Endothelial cell (in vitro differentiated cells): ENCODE measurements at regions not wholly inside any gene's neighbourhood (a gene's known extent, or its start where the extent isn't known, plus 50 kb on each side); places are given as distances from the start of the nearest gene placed in this dataset.
"Not testable (repeated sequence)": the region's sequence is repeated elsewhere in the genome, so short reads cannot be mapped to it uniquely, and the experiment has no call there.

Experiments used
- DNase-seq: peaks from one replicate; pipeline ENCODE4 v3.0.0; 2021; ENCODE audit warnings: low spot score
- H3K27ac Mint-ChIP-seq: one replicate; pipeline ENCODE4 v1.8.0; 2021; ENCODE audit warnings: mixed read lengths, inconsistent platforms; ENCODE audit not compliant: unreplicated experiment
- H3K27me3 Mint-ChIP-seq: one replicate; pipeline ENCODE4 v1.8.0; 2021; ENCODE audit warnings: mild to moderate bottlenecking, moderate library complexity, mixed read lengths, inconsistent platforms; ENCODE audit not compliant: unreplicated experiment
- H3K36me3 Mint-ChIP-seq: one replicate; pipeline ENCODE4 v1.8.0; 2021; ENCODE audit warnings: mild to moderate bottlenecking, low read depth, mixed read lengths, inconsistent platforms; ENCODE audit not compliant: unreplicated experiment
- H3K4me1 Mint-ChIP-seq: one replicate; pipeline ENCODE4 v1.8.0; 2021; ENCODE audit warnings: mild to moderate bottlenecking, mixed read lengths, inconsistent platforms; ENCODE audit not compliant: unreplicated experiment
- H3K4me3 Mint-ChIP-seq: one replicate; pipeline ENCODE4 v1.8.0; 2021; ENCODE audit warnings: mild to moderate bottlenecking, mixed read lengths, inconsistent platforms; ENCODE audit not compliant: unreplicated experiment
- H3K9me3 Mint-ChIP-seq: one replicate; pipeline ENCODE4 v1.8.0; 2021; ENCODE audit warnings: mixed read lengths, inconsistent platforms; ENCODE audit not compliant: unreplicated experiment
- TF ChIP-seq, protein P1 (sequence below): fragments of 200-600 bp; sonication (generic); IDR thresholded peaks from one replicate; pipeline ENCODE4 v1.5.0; 2021; ENCODE audit warnings: antibody characterized with exemption; ENCODE audit not compliant: unreplicated experiment

DNA sequence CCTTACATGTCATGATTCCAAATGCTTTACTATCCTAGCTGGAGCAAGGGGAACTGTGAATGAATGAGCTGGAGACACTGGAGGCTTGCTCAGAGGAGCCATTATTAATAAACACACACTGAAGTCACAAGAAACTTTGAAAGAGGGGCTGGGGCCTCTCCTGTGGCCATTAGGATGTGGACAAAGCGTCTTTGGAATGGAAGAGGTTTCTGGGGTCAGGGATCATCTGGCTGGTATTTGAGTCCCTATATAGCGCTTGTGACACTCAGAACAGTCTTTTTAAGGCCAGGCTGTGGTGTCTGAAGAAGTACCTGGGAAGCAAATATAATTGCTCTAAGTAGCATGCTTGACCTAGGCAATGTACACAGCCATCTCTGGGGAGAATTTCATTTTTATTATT, 193.0 kb downstream of the JCAD start:
- no peak overlapping the region for H3K27ac Mint-ChIP-seq
- no peak for DNase-seq
- H3K4me3 Mint-ChIP-seq: no peak overlapping the region
- TF ChIP-seq, protein P1, sequence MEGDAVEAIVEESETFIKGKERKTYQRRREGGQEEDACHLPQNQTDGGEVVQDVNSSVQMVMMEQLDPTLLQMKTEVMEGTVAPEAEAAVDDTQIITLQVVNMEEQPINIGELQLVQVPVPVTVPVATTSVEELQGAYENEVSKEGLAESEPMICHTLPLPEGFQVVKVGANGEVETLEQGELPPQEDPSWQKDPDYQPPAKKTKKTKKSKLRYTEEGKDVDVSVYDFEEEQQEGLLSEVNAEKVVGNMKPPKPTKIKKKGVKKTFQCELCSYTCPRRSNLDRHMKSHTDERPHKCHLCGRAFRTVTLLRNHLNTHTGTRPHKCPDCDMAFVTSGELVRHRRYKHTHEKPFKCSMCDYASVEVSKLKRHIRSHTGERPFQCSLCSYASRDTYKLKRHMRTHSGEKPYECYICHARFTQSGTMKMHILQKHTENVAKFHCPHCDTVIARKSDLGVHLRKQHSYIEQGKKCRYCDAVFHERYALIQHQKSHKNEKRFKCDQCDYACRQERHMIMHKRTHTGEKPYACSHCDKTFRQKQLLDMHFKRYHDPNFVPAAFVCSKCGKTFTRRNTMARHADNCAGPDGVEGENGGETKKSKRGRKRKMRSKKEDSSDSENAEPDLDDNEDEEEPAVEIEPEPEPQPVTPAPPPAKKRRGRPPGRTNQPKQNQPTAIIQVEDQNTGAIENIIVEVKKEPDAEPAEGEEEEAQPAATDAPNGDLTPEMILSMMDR: no peak
- no peaks in the 10 kb centered on the region for H3K27me3 Mint-ChIP-seq
- H3K9me3 Mint-ChIP-seq: no peaks in the 10 kb centered on the region
- H3K36me3 Mint-ChIP-seq: peaks cover 7% of the 10 kb centered on the region
- H3K4me1 Mint-ChIP-seq: no peaks in the 10 kb centered on the region

DNA sequence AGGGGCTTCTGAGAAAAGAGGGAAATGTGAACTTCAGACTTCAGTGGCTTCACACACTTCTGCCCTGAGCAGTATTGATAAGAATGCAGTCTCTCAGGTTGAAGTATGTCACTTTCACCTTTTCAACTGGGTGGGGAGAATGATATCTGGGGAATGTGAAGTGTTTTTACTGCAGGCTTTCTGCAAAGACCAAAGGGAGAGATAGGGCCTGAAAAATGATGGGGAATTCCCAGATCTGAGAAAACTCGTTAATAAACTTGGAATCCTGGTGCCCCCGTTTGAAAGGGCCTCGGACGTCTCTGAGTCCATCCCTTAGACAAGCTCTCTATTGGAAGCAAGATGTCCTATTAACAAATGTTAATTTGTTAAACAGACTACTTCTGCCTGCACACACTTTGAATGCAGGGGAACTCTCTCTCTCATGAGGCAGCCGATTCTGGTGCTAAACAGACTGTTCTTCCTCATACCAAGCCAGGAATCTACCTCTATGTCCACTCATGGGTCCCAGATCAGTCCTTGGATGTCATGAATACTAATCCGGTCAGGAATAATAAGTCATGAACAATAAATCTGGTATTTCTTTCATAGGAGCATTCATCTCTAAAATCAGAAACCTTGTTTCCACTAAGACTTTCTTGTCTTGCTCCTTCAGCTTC, 193.6 kb downstream of the JCAD start:
- DNase-seq: no peak
- Mint-ChIP-seq H3K36me3 (peaks cover 7% of the 10 kb centered on the region), H3K4me3 (no peak overlapping the region), H3K9me3 (no peaks in the 10 kb centered on the region), H3K4me1 (no peaks in the 10 kb centered on the region), H3K27me3 (no peaks in the 10 kb centered on the region), H3K27ac (no peak overlapping the region)
- TF ChIP-seq, protein P1: no peak

DNA sequence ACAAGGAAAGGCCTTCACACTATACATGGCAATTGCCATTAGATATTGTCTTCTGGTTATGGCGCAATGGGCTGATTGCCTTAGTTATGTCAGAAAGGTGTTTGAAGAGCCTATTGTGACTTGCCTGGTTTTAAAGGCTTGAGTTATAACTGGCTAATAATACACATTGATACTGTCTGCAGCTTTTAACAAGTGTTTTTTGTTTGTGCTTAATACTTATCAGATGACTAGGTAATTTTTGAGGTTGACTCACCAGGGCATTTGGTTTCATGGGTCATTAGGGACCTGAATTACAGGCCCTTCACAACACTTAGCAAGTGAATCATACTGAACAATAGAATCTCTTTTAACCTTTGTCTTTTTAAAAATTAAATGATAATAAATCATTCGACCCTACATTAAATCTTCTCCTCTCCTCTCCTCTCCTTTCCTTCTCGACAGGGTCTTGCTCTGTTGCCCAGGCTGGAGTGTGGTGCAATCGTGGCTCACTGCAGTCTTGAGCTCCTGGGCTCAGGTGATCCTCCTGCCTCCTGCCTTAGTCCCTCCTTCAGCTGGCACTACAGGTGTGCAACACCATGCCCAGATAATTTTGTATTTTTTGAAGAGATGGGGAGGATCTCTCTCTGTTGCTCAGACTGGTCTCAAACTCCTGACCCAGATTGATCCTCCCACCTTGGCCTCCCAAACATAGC, 196.3 kb downstream of the JCAD start:
- no peak for DNase-seq
- TF ChIP-seq, protein P1: no peak

DNA sequence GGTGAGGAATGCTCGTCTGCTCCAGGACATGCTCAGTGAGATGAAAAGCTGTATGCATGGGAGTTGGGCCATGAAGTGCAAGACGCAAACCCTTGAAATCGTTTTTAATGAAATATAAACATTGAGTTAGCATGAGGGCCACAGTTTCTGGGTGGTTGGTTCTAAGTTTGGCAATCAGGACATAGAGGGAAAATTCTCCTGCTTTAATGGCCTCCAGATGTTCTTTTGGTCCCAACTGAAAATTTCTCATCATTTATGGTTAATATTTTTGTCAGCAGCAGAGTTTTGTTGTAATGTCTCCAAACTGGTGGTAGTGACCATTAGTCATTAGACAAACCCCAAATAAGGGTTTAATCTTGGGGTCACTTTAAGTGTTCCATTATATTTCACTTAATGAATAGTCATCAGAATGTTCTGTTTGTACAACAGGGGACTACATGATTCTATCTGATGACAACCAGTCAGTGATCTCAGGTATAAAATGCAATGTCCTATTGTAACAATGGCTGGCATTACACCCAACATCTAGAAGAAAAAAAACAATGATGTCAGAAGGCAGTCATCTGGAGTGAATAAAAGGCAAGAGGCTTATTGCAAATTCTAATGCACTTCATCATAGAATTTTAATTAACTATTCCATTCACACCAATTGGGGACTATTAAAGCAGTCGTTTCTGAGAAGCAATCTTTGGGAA, 197.4 kb downstream of the JCAD start:
- TF ChIP-seq, protein P1: no peak
- DNase-seq: no peak
- Mint-ChIP-seq H3K27me3 (no peaks in the 10 kb centered on the region), H3K4me3 (no peak overlapping the region), H3K27ac (no peak overlapping the region), H3K9me3 (no peaks in the 10 kb centered on the region), H3K36me3 (no peaks in the 10 kb centered on the region), H3K4me1 (peaks cover 11% of the 10 kb centered on the region)

More for the DNA sequence above, 196.3 kb downstream of the JCAD start:
- Mint-ChIP-seq H3K36me3 (no peaks in the 10 kb centered on the region), H3K4me3 (no peak overlapping the region), H3K9me3 (no peaks in the 10 kb centered on the region), H3K27ac (no peak overlapping the region), H3K27me3 (no peaks in the 10 kb centered on the region), H3K4me1 (peaks cover 4% of the 10 kb centered on the region)

DNA sequence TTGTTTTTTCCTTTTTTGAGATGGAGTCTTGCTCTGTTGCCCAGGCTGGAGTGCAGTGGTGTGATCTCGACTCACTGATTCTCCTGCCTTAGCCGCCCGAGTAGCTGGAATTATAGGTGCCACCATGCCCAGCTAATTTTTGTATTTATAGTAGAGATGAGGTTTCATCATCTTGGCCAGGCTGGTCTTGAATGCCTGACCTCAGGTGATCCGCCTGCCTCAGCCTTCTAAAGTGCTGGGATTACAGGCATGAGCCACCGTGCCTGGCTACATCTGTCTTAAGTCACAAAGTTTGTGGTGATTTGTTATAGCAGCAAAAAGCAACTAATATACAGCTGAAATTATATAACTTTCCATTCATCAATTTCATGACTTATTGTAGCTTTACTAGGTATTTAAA, 198.2 kb downstream of the JCAD start:
- peaks cover 11% of the 10 kb centered on the region for H3K4me1 Mint-ChIP-seq

More for the DNA sequence above, 198.2 kb downstream of the JCAD start:
- H3K4me3 Mint-ChIP-seq, H3K27me3 Mint-ChIP-seq, H3K9me3 Mint-ChIP-seq, H3K27ac Mint-ChIP-seq, DNase-seq, H3K36me3 Mint-ChIP-seq: not testable (repeated sequence)
